ENCODE measurements at regions not wholly inside any gene's neighbourhood (a gene's known extent, or its start where the extent isn't known, plus 50 kb on each side); places are given as distances from the start of the nearest gene placed in this dataset.
"Not testable (repeated sequence)": the region's sequence is repeated elsewhere in the genome, so short reads cannot be mapped to it uniquely, and the experiment has no call there.

- Mint-ChIP-seq H3K4me1 (peaks cover 37% of the 10 kb centered on the region), H3K4me3 (peak overlapping the region; percentile 87), H3K27me3 (peaks cover 3% of the 10 kb centered on the region), H3K9me3 (peaks cover 20% of the 10 kb centered on the region), H3K36me3 (ENCODE audit: low read depth) (peaks cover 14% of the 10 kb centered on the region), H3K27ac (no peak overlapping the region)
- ATAC-seq (peak; percentile 92), DNase-seq (peak; percentile 95)
Measured at GRCh38 chr7:149714081-149714909, 59.1 kb downstream of the ZNF467 start.

- Mint-ChIP-seq H3K27ac (no peak overlapping the region), H3K36me3 (ENCODE audit: low read depth) (peaks cover 14% of the 10 kb centered on the region), H3K27me3 (peaks cover 3% of the 10 kb centered on the region), H3K4me3 (no peak overlapping the region), H3K9me3 (peaks cover 21% of the 10 kb centered on the region), H3K4me1 (peaks cover 31% of the 10 kb centered on the region)
- no peak for ATAC-seq
- no peak for DNase-seq
Measured at GRCh38 chr7:149713731-149714068, 59.7 kb downstream of the ZNF467 start.

GRCh38 chr7:149713061-149713730 is 60.2 kb downstream of the ZNF467 start:
- Mint-ChIP-seq H3K4me3 (no peak overlapping the region), H3K9me3 (peaks cover 21% of the 10 kb centered on the region), H3K36me3 (ENCODE audit: low read depth) (peaks cover 14% of the 10 kb centered on the region), H3K27me3 (peaks cover 3% of the 10 kb centered on the region), H3K4me1 (peaks cover 29% of the 10 kb centered on the region), H3K27ac (no peak overlapping the region)
- ATAC-seq (no peak), DNase-seq (no peak)

- H3K9me3 Mint-ChIP-seq: peaks cover 21% of the 10 kb centered on the region
- ATAC-seq (no peak), DNase-seq (no peak)
- peaks cover 14% of the 10 kb centered on the region for H3K36me3 Mint-ChIP-seq (ENCODE audit: low read depth)
- no peak overlapping the region for H3K4me3 Mint-ChIP-seq
- no peak overlapping the region for H3K27ac Mint-ChIP-seq
- peaks cover 7% of the 10 kb centered on the region for H3K27me3 Mint-ChIP-seq
- H3K4me1 Mint-ChIP-seq: no peaks in the 10 kb centered on the region
Measured at GRCh38 chr7:149708026-149708425, 65.4 kb downstream of the ZNF467 start.

GRCh38 chr7:149707448-149707886 is 65.9 kb downstream of the ZNF467 start:
- DNase-seq (no peak), ATAC-seq (no peak)
- H3K36me3 Mint-ChIP-seq (ENCODE audit: low read depth): peaks cover 14% of the 10 kb centered on the region
- H3K27me3 Mint-ChIP-seq: peaks cover 4% of the 10 kb centered on the region
- no peak overlapping the region for H3K27ac Mint-ChIP-seq
- H3K9me3 Mint-ChIP-seq: peaks cover 21% of the 10 kb centered on the region
- no peak overlapping the region for H3K4me3 Mint-ChIP-seq
- no peaks in the 10 kb centered on the region for H3K4me1 Mint-ChIP-seq

- H3K27me3 Mint-ChIP-seq: peaks cover 4% of the 10 kb centered on the region
- peaks cover 13% of the 10 kb centered on the region for H3K36me3 Mint-ChIP-seq (ENCODE audit: low read depth)
- ATAC-seq (no peak), DNase-seq (no peak)
- no peak overlapping the region for H3K27ac Mint-ChIP-seq
- no peaks in the 10 kb centered on the region for H3K4me1 Mint-ChIP-seq
- H3K9me3 Mint-ChIP-seq: peaks cover 15% of the 10 kb centered on the region
- no peak overlapping the region for H3K4me3 Mint-ChIP-seq
Measured at GRCh38 chr7:149706398-149706797, 67.0 kb downstream of the ZNF467 start.

- Mint-ChIP-seq H3K4me3 (no peak overlapping the region), H3K36me3 (ENCODE audit: low read depth) (peaks cover 1% of the 10 kb centered on the region), H3K27me3 (peaks cover 9% of the 10 kb centered on the region), H3K4me1 (no peaks in the 10 kb centered on the region), H3K9me3 (peaks cover 4% of the 10 kb centered on the region), H3K27ac (no peak overlapping the region)
- no peak for ATAC-seq
- DNase-seq: no peak
Measured at GRCh38 chr7:149704507-149704906, 68.9 kb downstream of the ZNF467 start.

- Mint-ChIP-seq H3K27ac (no peak overlapping the region), H3K27me3 (peaks cover 12% of the 10 kb centered on the region), H3K4me3 (no peak overlapping the region), H3K9me3 (peaks cover 5% of the 10 kb centered on the region), H3K36me3 (ENCODE audit: low read depth) (no peaks in the 10 kb centered on the region), H3K4me1 (no peaks in the 10 kb centered on the region)
- DNase-seq (no peak), ATAC-seq (no peak)
Measured at GRCh38 chr7:149703044-149703650, 70.2 kb downstream of the ZNF467 start.

GRCh38 chr7:149701495-149702240 is 71.7 kb downstream of the ZNF467 start:
- H3K27ac Mint-ChIP-seq: no peak overlapping the region
- H3K36me3 Mint-ChIP-seq (ENCODE audit: low read depth): no peaks in the 10 kb centered on the region
- H3K9me3 Mint-ChIP-seq: peaks cover 17% of the 10 kb centered on the region
- DNase-seq (no peak), ATAC-seq (no peak)
- peaks cover 18% of the 10 kb centered on the region for H3K27me3 Mint-ChIP-seq
- no peaks in the 10 kb centered on the region for H3K4me1 Mint-ChIP-seq
- no peak overlapping the region for H3K4me3 Mint-ChIP-seq

- not testable (repeated sequence) for H3K4me3 Mint-ChIP-seq; H3K36me3 Mint-ChIP-seq (ENCODE audit: low read depth); H3K4me1 Mint-ChIP-seq; DNase-seq; H3K27ac Mint-ChIP-seq; ATAC-seq
- Mint-ChIP-seq H3K27me3 (peaks cover 39% of the 10 kb centered on the region), H3K9me3 (peaks cover 17% of the 10 kb centered on the region)
Measured at GRCh38 chr7:149697767-149698166, 75.6 kb downstream of the ZNF467 start.

GRCh38 chr7:149696280-149696679 is 77.1 kb downstream of the ZNF467 start:
- Mint-ChIP-seq H3K4me3 (no peak overlapping the region), H3K4me1 (peaks cover 2% of the 10 kb centered on the region), H3K27me3 (peaks cover 43% of the 10 kb centered on the region), H3K36me3 (ENCODE audit: low read depth) (no peaks in the 10 kb centered on the region), H3K9me3 (peaks cover 17% of the 10 kb centered on the region), H3K27ac (no peak overlapping the region)
- DNase-seq (no peak), ATAC-seq (no peak)

GRCh38 chr7:149692557-149692982 is 80.8 kb downstream of the ZNF467 start:
- peaks cover 2% of the 10 kb centered on the region for H3K4me1 Mint-ChIP-seq
- peak overlapping the region; percentile 14 for H3K4me3 Mint-ChIP-seq
- H3K36me3 Mint-ChIP-seq (ENCODE audit: low read depth): no peaks in the 10 kb centered on the region
- H3K27ac Mint-ChIP-seq: no peak overlapping the region
- peaks cover 11% of the 10 kb centered on the region for H3K9me3 Mint-ChIP-seq
- ATAC-seq (no peak), DNase-seq (no peak)
- H3K27me3 Mint-ChIP-seq: peaks cover 59% of the 10 kb centered on the region

GRCh38 chr7:149692056-149692455 is 81.3 kb downstream of the ZNF467 start:
- H3K36me3 Mint-ChIP-seq (ENCODE audit: low read depth): no peaks in the 10 kb centered on the region
- peaks cover 2% of the 10 kb centered on the region for H3K4me1 Mint-ChIP-seq
- no peak overlapping the region for H3K27ac Mint-ChIP-seq
- peaks cover 5% of the 10 kb centered on the region for H3K9me3 Mint-ChIP-seq
- H3K4me3 Mint-ChIP-seq: no peak overlapping the region
- DNase-seq (no peak), ATAC-seq (no peak)
- H3K27me3 Mint-ChIP-seq: peaks cover 54% of the 10 kb centered on the region

- Mint-ChIP-seq H3K27me3 (peaks cover 54% of the 10 kb centered on the region), H3K4me3 (no peak overlapping the region), H3K9me3 (peaks cover 4% of the 10 kb centered on the region), H3K36me3 (ENCODE audit: low read depth) (no peaks in the 10 kb centered on the region), H3K4me1 (peaks cover 2% of the 10 kb centered on the region), H3K27ac (peak overlapping the region; percentile 39)
- ATAC-seq (peak; percentile 76), DNase-seq (peak; percentile 35)
Measured at GRCh38 chr7:149690688-149691446, 82.5 kb downstream of the ZNF467 start.
